SK-N-SH (cell line): ENCODE measurements at regions not wholly inside any gene's neighbourhood (a gene's known extent, or its start where the extent isn't known, plus 50 kb on each side); places are given as distances from the start of the nearest gene placed in this dataset.

Source experiments
- CTCF ChIA-PET: fragments of 300-600, 350-600 bp; formaldehyde crosslinking; extraction: SDS; loops from one replicate; lab custom pipeline; 2021; lab: Yijun Ruan, JAX
- POLR2A ChIA-PET: fragments of 350-600 bp; sonication (Branson Sonifier 250); formaldehyde crosslinking; extraction: SDS; loops from one replicate; lab custom pipeline; 2020; ENCODE audit warnings: antibody characterized with exemption, inconsistent platforms; lab: Yijun Ruan, JAX
- DNase-seq: peaks from one replicate; pipeline ENCODE4 v3.0.0; 2012
- H2AFZ ChIP-seq: fragments of 200-600 bp; sonication (generic); 2 replicates; pipeline ENCODE4 v1.8.1; 2016; ENCODE audit warnings: antibody characterized with exemption, mild to moderate bottlenecking, low read depth
- H3F3A ChIP-seq: fragments of 200-600 bp; sonication (generic); replicated peaks from 2 replicates; pipeline ENCODE3; 2016; ENCODE audit warnings: antibody characterized with exemption, mild to moderate bottlenecking; ENCODE audit not compliant: insufficient read depth
- H3K27ac ChIP-seq, 2 experiments: fragments of 200-500 bp in 1 of 2; fragments of 200-600 bp in 1 of 2; sonication (Bioruptor generic) in 1 of 2; sonication (generic), shearing (Covaris generic) in 1 of 2; 2 replicates each; pipeline versions ENCODE4 v1.5.1 to v1.6.1; 2014 to 2016; ENCODE audit warnings: low read depth in 2 of 2, inconsistent platforms in 1 of 2, low read length in 1 of 2, mild to moderate bottlenecking in 1 of 2, mixed read lengths in 1 of 2
- H3K27me3 ChIP-seq: fragments of 200-600 bp; sonication (generic), shearing (Covaris generic); 2 replicates; pipeline ENCODE4 v1.6.1; 2016; ENCODE audit warnings: mixed run types; ENCODE audit not compliant: insufficient read depth
- H3K36me3 ChIP-seq, 2 experiments: fragments of 200-500 bp in 1 of 2; fragments of 200-600 bp in 1 of 2; sonication (Bioruptor generic) in 1 of 2; sonication (generic) in 1 of 2; replicated peaks in 1 of 2; 2 replicates each; pipeline versions ENCODE3 to v1.5.1; 2014 to 2016; ENCODE audit warnings: low read length in 1 of 2, mild to moderate bottlenecking in 1 of 2; ENCODE audit not compliant: insufficient read depth in 2 of 2, control insufficient read depth in 1 of 2
- H3K4me1 ChIP-seq, 2 experiments: fragments of 200-500 bp in 1 of 2; fragments of 200-600 bp in 1 of 2; sonication (Bioruptor generic) in 1 of 2; sonication (generic), shearing (Covaris generic) in 1 of 2; 2 replicates each; pipeline versions ENCODE4 v1.5.1 to v1.6.1; 2014 to 2016; ENCODE audit warnings: low read depth in 1 of 2, low read length in 1 of 2, mixed run types in 1 of 2; ENCODE audit not compliant: insufficient read depth in 2 of 2, control insufficient read depth in 1 of 2
- H3K4me2 ChIP-seq: fragments of 200-600 bp; sonication (generic), shearing (Covaris generic); 2 replicates; pipeline ENCODE4 v1.6.1; 2017; ENCODE audit warnings: mixed run types
- H3K4me3 ChIP-seq, 2 experiments: fragments of 200-500 bp in 1 of 2; fragments of 200-600 bp in 1 of 2; sonication (Bioruptor generic) in 1 of 2; sonication (generic), shearing (Covaris generic) in 1 of 2; 2 replicates each; pipeline versions ENCODE4 v1.5.1 to v1.8.1; 2014 to 2016; ENCODE audit warnings: low read depth in 2 of 2, inconsistent platforms in 1 of 2, low read length in 1 of 2, mild to moderate bottlenecking in 1 of 2, mixed read lengths in 1 of 2, moderate library complexity in 1 of 2
- H3K79me2 ChIP-seq: fragments of 200-600 bp; sonication (generic); 2 replicates; pipeline ENCODE4 v1.8.1; 2017; ENCODE audit warnings: mild to moderate bottlenecking; ENCODE audit not compliant: insufficient read depth
- H3K9ac ChIP-seq: fragments of 200-600 bp; sonication (generic); 2 replicates; pipeline ENCODE4 v1.6.1; 2017; ENCODE audit warnings: mixed run types
- H3K9me2 ChIP-seq: fragments of 200-600 bp; sonication (generic); 2 replicates; pipeline ENCODE4 v1.6.1; 2017; ENCODE audit warnings: mixed run types
- H3K9me3 ChIP-seq: fragments of 200-600 bp; sonication (generic); 2 replicates; pipeline ENCODE4 v1.6.1; 2017; ENCODE audit warnings: mixed run types, mild to moderate bottlenecking, moderate library complexity
- H4K20me1 ChIP-seq: fragments of 200-600 bp; sonication (generic); 2 replicates; pipeline ENCODE4 v1.6.1; 2017; ENCODE audit warnings: mild to moderate bottlenecking, mixed run types; ENCODE audit not compliant: insufficient read depth
- ELF1 ChIP-seq: IDR thresholded peaks from 2 replicates; pipeline ENCODE4 v1.4.0; 2012
- EP300 ChIP-seq, 2 experiments: IDR thresholded peaks; 2 replicates each; pipeline versions ENCODE4 v1.4.0 to v1.6.1; 2012; ENCODE audit warnings: borderline replicate concordance in 1 of 2, low read depth in 1 of 2, low read length in 1 of 2
- EZH2phosphoT487 ChIP-seq: fragments of 200-600 bp; sonication (generic); IDR thresholded peaks from 2 replicates; pipeline ENCODE4 v1.6.1; 2017; ENCODE audit warnings: low read depth, mixed run types, mild to moderate bottlenecking, antibody characterized with exemption, moderate library complexity, borderline replicate concordance
- FOSL2 ChIP-seq: IDR thresholded peaks from 2 replicates; pipeline ENCODE4 v1.4.0; 2012; ENCODE audit warnings: low read depth, mild to moderate bottlenecking, moderate library complexity, borderline replicate concordance
- FOXJ3 ChIP-seq: sonication (generic); formaldehyde crosslinking; IDR thresholded peaks from 2 replicates; pipeline ENCODE4 v1.5.1; 2020; ENCODE audit warnings: mild to moderate bottlenecking, missing genetic modification reagents
- GATA2 ChIP-seq: sonication (generic); formaldehyde crosslinking; IDR thresholded peaks from 2 replicates; pipeline ENCODE4 v1.5.0; 2020; ENCODE audit warnings: mild to moderate bottlenecking, missing genetic modification reagents
- MAX ChIP-seq: IDR thresholded peaks from 2 replicates; pipeline ENCODE4 v1.4.0; 2012; ENCODE audit warnings: low read depth
- MXI1 ChIP-seq: IDR thresholded peaks from 2 replicates; pipeline ENCODE4 v1.6.1; 2012; ENCODE audit warnings: mild to moderate bottlenecking, low read depth, low read length, improper control_type of control experiment
- NFIC ChIP-seq: IDR thresholded peaks from 2 replicates; pipeline ENCODE4 v1.4.0; 2012; ENCODE audit warnings: borderline replicate concordance
- RFX5 ChIP-seq: IDR thresholded peaks from 2 replicates; pipeline ENCODE4 v1.6.1; 2012; ENCODE audit warnings: mild to moderate bottlenecking, improper control_type of control experiment, low read length
- RXRA ChIP-seq: IDR thresholded peaks from 2 replicates; pipeline ENCODE4 v1.4.0; 2012; ENCODE audit warnings: low read depth, mild to moderate bottlenecking, borderline replicate concordance
- TEAD4 ChIP-seq: IDR thresholded peaks from 2 replicates; pipeline ENCODE4 v1.4.0; 2012; ENCODE audit warnings: mild to moderate bottlenecking, borderline replicate concordance; ENCODE audit not compliant: insufficient read depth
- USF2 ChIP-seq: fragments of 150-350 bp; IDR thresholded peaks from 2 replicates; pipeline ENCODE4 v1.6.1; 2017; ENCODE audit warnings: antibody characterized with exemption, low read length, low read depth, borderline replicate concordance
- WGBS: methylation state at CpG from one replicate; pipeline ENCODE4 v1.1.6; 2017; ENCODE audit warnings: low lambda C conversion rate; 5-methylcytosine and 5-hydroxymethylcytosine counted together
- TF ChIP-seq, protein P1 (sequence below): IDR thresholded peaks from 2 replicates; pipeline ENCODE4 v1.6.1; 2012; ENCODE audit warnings: mild to moderate bottlenecking, low read depth, low read length, moderate library complexity

- Histone ChIP-seq H3K4me1 (no peaks in the 10 kb centered on the region; a peak in 1 of 4 replicates), H3K9ac (no peak overlapping the region), H3K4me2 (no peak overlapping the region), H3K79me2 (no peaks in the 10 kb centered on the region), H3K9me2 (no peaks in the 10 kb centered on the region), H3K27ac (no peak overlapping the region), H2AFZ (no peak overlapping the region), H3K36me3 (no peaks in the 10 kb centered on the region), H3K9me3 (no peaks in the 10 kb centered on the region), H3K27me3 (no peaks in the 10 kb centered on the region), H3K4me3 (no peak overlapping the region)
- ChIA-PET POLR2A (no interaction called here), CTCF (interaction anchor here (0.9 to 1.6 kb wide), 2 partner anchors 11 to 43 kb away, joined by 3 read pairs; no protein-coding TSS in a partner anchor)
- no peak for DNase-seq
- WGBS, result 60% methylated on average over 2 of the region's 2 CpGs
- TF ChIP-seq GATA2 (CRISPR knock-in tag), result no peak
- TF ChIP-seq, all 33 proteins: peak for 0
- Histone ChIP-seq H4K20me1 (no peaks in the 10 kb centered on the region), H3F3A (no peaks in the 10 kb centered on the region)
These were observed 1040.4 kb upstream of the CDH2 start for GRCh38 chr18:29217124-29217915.

DNA sequence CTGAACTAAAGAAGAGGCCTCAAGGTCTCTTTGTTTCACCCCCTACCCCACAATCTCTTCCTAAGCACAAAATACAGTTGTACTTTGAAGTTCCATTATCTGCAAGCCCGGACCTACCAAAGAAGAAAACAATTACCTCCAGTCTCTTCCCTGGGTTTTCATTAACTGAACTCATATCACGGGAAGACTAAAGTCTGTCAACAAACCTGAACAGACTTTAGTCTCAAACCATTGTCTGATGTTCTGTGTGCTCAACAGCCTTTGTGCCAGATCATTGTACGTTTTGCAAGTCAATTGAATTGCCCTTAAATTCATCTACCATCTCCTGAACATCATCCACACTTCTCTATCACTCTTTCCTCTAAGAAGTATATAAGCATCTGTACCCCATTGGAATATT, 1021.9 kb upstream of the CDH2 start:
- CTCF ChIA-PET, result no interaction called here

GRCh38 chr18:29196307-29196706, 1019.4 kb upstream of the CDH2 start:
- no peaks in the 10 kb centered on the region for H3F3A ChIP-seq
- no peak for DNase-seq
- no peak overlapping the region for H3K27ac ChIP-seq
- H3K36me3 ChIP-seq, result no peaks in the 10 kb centered on the region
- TF ChIP-seq ELF1 (no peak), MXI1 (no peak), FOSL2 (no peak), USF2 (no peak), RXRA (no peak), MAX (no peak), EZH2phosphoT487 (no peak), NFIC (no peak), RFX5 (no peak), EP300 (IDR thresholded peaks at IDR 0.05; ENCODE audit: borderline replicate concordance in 1 of 2, low read depth in 1 of 2, low read length in 1 of 2) (no peak)
- TF ChIP-seq, protein P1, sequence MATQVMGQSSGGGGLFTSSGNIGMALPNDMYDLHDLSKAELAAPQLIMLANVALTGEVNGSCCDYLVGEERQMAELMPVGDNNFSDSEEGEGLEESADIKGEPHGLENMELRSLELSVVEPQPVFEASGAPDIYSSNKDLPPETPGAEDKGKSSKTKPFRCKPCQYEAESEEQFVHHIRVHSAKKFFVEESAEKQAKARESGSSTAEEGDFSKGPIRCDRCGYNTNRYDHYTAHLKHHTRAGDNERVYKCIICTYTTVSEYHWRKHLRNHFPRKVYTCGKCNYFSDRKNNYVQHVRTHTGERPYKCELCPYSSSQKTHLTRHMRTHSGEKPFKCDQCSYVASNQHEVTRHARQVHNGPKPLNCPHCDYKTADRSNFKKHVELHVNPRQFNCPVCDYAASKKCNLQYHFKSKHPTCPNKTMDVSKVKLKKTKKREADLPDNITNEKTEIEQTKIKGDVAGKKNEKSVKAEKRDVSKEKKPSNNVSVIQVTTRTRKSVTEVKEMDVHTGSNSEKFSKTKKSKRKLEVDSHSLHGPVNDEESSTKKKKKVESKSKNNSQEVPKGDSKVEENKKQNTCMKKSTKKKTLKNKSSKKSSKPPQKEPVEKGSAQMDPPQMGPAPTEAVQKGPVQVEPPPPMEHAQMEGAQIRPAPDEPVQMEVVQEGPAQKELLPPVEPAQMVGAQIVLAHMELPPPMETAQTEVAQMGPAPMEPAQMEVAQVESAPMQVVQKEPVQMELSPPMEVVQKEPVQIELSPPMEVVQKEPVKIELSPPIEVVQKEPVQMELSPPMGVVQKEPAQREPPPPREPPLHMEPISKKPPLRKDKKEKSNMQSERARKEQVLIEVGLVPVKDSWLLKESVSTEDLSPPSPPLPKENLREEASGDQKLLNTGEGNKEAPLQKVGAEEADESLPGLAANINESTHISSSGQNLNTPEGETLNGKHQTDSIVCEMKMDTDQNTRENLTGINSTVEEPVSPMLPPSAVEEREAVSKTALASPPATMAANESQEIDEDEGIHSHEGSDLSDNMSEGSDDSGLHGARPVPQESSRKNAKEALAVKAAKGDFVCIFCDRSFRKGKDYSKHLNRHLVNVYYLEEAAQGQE, result no peak
- 85% methylated on average over 3 of the region's 3 CpGs for WGBS
- CTCF ChIA-PET, result no interaction called here
- no peaks in the 10 kb centered on the region for H3K79me2 ChIP-seq
- H3K4me2 ChIP-seq, result no peak overlapping the region
- H3K27me3 ChIP-seq, result no peaks in the 10 kb centered on the region
- H3K9me3 ChIP-seq, result no peaks in the 10 kb centered on the region
- no peaks in the 10 kb centered on the region for H4K20me1 ChIP-seq
- POLR2A ChIA-PET, result no interaction called here
- H3K4me1 ChIP-seq, result no peaks in the 10 kb centered on the region
- no peak overlapping the region for H3K9ac ChIP-seq
- no peak overlapping the region for H2AFZ ChIP-seq
- no peaks in the 10 kb centered on the region for H3K9me2 ChIP-seq
- no peak overlapping the region for H3K4me3 ChIP-seq

More for the DNA sequence above, 1021.9 kb upstream of the CDH2 start:
- Histone ChIP-seq H2AFZ (no peak overlapping the region), H3K36me3 (no peaks in the 10 kb centered on the region), H3K4me2 (no peak overlapping the region), H3F3A (no peaks in the 10 kb centered on the region), H3K27me3 (no peaks in the 10 kb centered on the region), H4K20me1 (no peaks in the 10 kb centered on the region), H3K4me1 (no peaks in the 10 kb centered on the region), H3K9ac (no peak overlapping the region), H3K79me2 (no peaks in the 10 kb centered on the region), H3K4me3 (no peak overlapping the region), H3K9me2 (no peaks in the 10 kb centered on the region), H3K9me3 (no peaks in the 10 kb centered on the region), H3K27ac (no peak overlapping the region)
- WGBS, result 68% methylated on average over 3 of the region's 3 CpGs
- TF ChIP-seq FOXJ3 (no peak), TEAD4 (no peak)
- DNase-seq, result no peak
- POLR2A ChIA-PET, result no interaction called here
